HCT116 (cell line): ENCODE measurements at regions not wholly inside any gene's neighbourhood (a gene's known extent, or its start where the extent isn't known, plus 50 kb on each side); places are given as distances from the start of the nearest gene placed in this dataset.

Experiments
- ATAC-seq: fragments of 200-7000 bp; cut with Tn5 transposase; 2 replicates; pipeline ENCODE4 v1.9.1; 2020; ENCODE audit warnings: mild to moderate bottlenecking, moderate library complexity
- BruUV-seq: library from RNA; stranded (reverse); fragments of 400-500 nt; replicated peaks from 2 replicates; lab custom pipeline; 2021; lab: Mats Ljungman, UMichigan
- CTCF ChIA-PET: fragments of 300-600 bp; sonication (Branson Sonifier 250); formaldehyde crosslinking; loops from one replicate; lab custom pipeline; 2021; ENCODE audit warnings: antibody characterized with exemption; lab: Charles Lee
- POLR2A ChIA-PET: fragments of 300-600, 350-600 bp; sonication (Branson Sonifier 250); formaldehyde crosslinking; loops from one replicate; lab custom pipeline; 2021; ENCODE audit warnings: antibody characterized with exemption; lab: Charles Lee
- RAD21 ChIA-PET, 2 experiments: fragments of 300-600 bp; sonication (Branson Sonifier 250); formaldehyde crosslinking; loops; one replicate each; lab custom pipeline; 2023; ENCODE audit warnings: low total read pairs in 2 of 2; ENCODE audit not compliant: uncharacterized antibody in 2 of 2, unreplicated experiment in 2 of 2, low non-redundant PET in 1 of 2; lab: Charles Lee
- DNase-seq: peaks from one replicate; pipeline ENCODE4 v3.0.0-alpha.2; 2010; ENCODE audit warnings: low read depth, low spot score
- H2AFZ ChIP-seq: fragments of 200-600 bp; shearing (Covaris generic), sonication (generic); 2 replicates; pipeline ENCODE4 v1.6.1; 2017; ENCODE audit warnings: low read depth, mixed run types, mixed read lengths, antibody characterized with exemption, low read length; ENCODE audit not compliant: poor library complexity, severe bottlenecking
- H3K27ac ChIP-seq: 2 replicates; pipeline ENCODE4 v1.5.1; 2012; ENCODE audit warnings: low read depth, low read length
- H3K27me3 ChIP-seq: fragments of 200-600 bp; sonication (generic); 2 replicates; pipeline ENCODE4 v1.6.1; 2016; ENCODE audit warnings: mixed run types, low read length, mixed read lengths; ENCODE audit not compliant: insufficient read depth
- H3K36me3 ChIP-seq, 2 experiments: fragments of 200-500 bp in 1 of 2; fragments of 200-600 bp in 1 of 2; sonication (Bioruptor generic) in 1 of 2; sonication (generic) in 1 of 2; 2 replicates each; pipeline versions ENCODE4 v1.5.1 to v1.6.1; 2014 to 2016; ENCODE audit warnings: low read length in 2 of 2, inconsistent platforms in 1 of 2, mixed read lengths in 1 of 2, mixed run types in 1 of 2; ENCODE audit not compliant: insufficient read depth in 2 of 2, control insufficient read depth in 1 of 2
- H3K4me1 ChIP-seq, 2 experiments: fragments of 200-600 bp in 1 of 2; sonication (generic) in 1 of 2; 2 replicates each; pipeline versions ENCODE4 v1.5.1 to v1.6.1; 2012 to 2017; ENCODE audit warnings: low read length in 2 of 2, inconsistent platforms in 1 of 2, mild to moderate bottlenecking in 1 of 2, mixed read lengths in 1 of 2, mixed run types in 1 of 2, moderate library complexity in 1 of 2; ENCODE audit not compliant: insufficient read depth in 2 of 2, control insufficient read depth in 1 of 2
- H3K4me2 ChIP-seq: fragments of 200-600 bp; sonication (generic); 2 replicates; pipeline ENCODE4 v1.6.1; 2017; ENCODE audit warnings: mixed run types, low read length, mixed read lengths
- H3K4me3 ChIP-seq, 2 experiments: fragments of 200-600 bp in 1 of 2; sonication (generic) in 1 of 2; replicated peaks in 1 of 2; 2 replicates each; pipeline ENCODE4 v1.5.1; 2011 to 2016; ENCODE audit warnings: low read length in 2 of 2, control low read depth in 1 of 2, low read depth in 1 of 2, mild to moderate bottlenecking in 1 of 2, mixed read lengths in 1 of 2, mixed run types in 1 of 2
- H3K79me2 ChIP-seq: fragments of 200-600 bp; sonication (generic); 2 replicates; pipeline ENCODE4 v1.6.1; 2017; ENCODE audit warnings: mild to moderate bottlenecking, mixed run types, low read length, moderate library complexity, mixed read lengths; ENCODE audit not compliant: insufficient read depth
- H3K9ac ChIP-seq: fragments of 200-600 bp; sonication (generic); 2 replicates; pipeline ENCODE4 v1.6.1; 2016; ENCODE audit warnings: low read length, mixed read lengths
- H3K9me2 ChIP-seq: fragments of 200-600 bp; sonication (generic), shearing (Covaris generic); 2 replicates; pipeline ENCODE4 v1.6.1; 2017; ENCODE audit warnings: mixed run types, mild to moderate bottlenecking, moderate library complexity; ENCODE audit not compliant: insufficient read depth
- H3K9me3 ChIP-seq, 2 experiments: fragments of 200-500 bp in 1 of 2; fragments of 200-600 bp in 1 of 2; sonication (Bioruptor generic) in 1 of 2; sonication (generic) in 1 of 2; 2 replicates each; pipeline ENCODE4 v1.6.1; 2014 to 2017; ENCODE audit warnings: low read length in 2 of 2, mixed read lengths in 2 of 2, inconsistent platforms in 1 of 2, low read depth in 1 of 2, mild to moderate bottlenecking in 1 of 2, mixed run types in 1 of 2, moderate library complexity in 1 of 2; ENCODE audit not compliant: control insufficient read depth in 1 of 2, insufficient read depth in 1 of 2
- H4K20me1 ChIP-seq: fragments of 200-600 bp; sonication (generic), shearing (Covaris generic); 2 replicates; pipeline ENCODE4 v1.6.1; 2017; ENCODE audit warnings: mixed run types, mild to moderate bottlenecking, moderate library complexity; ENCODE audit not compliant: insufficient read depth
- CBX3 ChIP-seq: IDR thresholded peaks from 2 replicates; pipeline ENCODE4 v1.6.1; 2012; ENCODE audit warnings: low read depth
- EGR1 ChIP-seq: IDR thresholded peaks from 2 replicates; pipeline ENCODE4 v1.6.1; 2012; ENCODE audit warnings: low read depth
- EZH2phosphoT487 ChIP-seq: fragments of 200-600 bp; IDR thresholded peaks from 2 replicates; pipeline ENCODE4 v1.6.1; 2018; ENCODE audit warnings: antibody characterized with exemption, borderline replicate concordance
- POLR2A ChIP-seq: IDR thresholded peaks from 2 replicates; pipeline ENCODE4 v1.7.0; 2011; ENCODE audit warnings: borderline replicate concordance; ENCODE audit not compliant: insufficient read depth, insufficient read length; ENCODE audit errors: extremely low read depth
- POLR2AphosphoS5 ChIP-seq: IDR thresholded peaks from 2 replicates; pipeline ENCODE4 v1.6.1; 2011; ENCODE audit warnings: mild to moderate bottlenecking, low read depth, low read length, moderate library complexity
- SRF ChIP-seq: IDR thresholded peaks from 2 replicates; pipeline ENCODE4 v1.6.1; 2012; ENCODE audit warnings: low read depth
- ZFX ChIP-seq: fragments of 450-650 bp; IDR thresholded peaks from 2 replicates; pipeline ENCODE4 v1.6.1; 2017
- ZNF274 ChIP-seq: fragments of 200-500 bp; sonication (Bioruptor generic); IDR thresholded peaks from 2 replicates; pipeline ENCODE4 v1.6.1; 2014; ENCODE audit warnings: mild to moderate bottlenecking, low read depth, low read length, inconsistent platforms
- intact Hi-C: fragments of 100-400 bp; cut with micrococcal nuclease; formaldehyde crosslinking; loops from 2 replicates; pipeline ENCODE4 v1.10.0; 2022
- TF ChIP-seq, protein P1 (sequence below): IDR thresholded peaks from 2 replicates; pipeline ENCODE4 v1.6.1; 2011; ENCODE audit warnings: mild to moderate bottlenecking, low read length, moderate library complexity; ENCODE audit not compliant: insufficient replicate concordance; ENCODE audit errors: extremely low read depth
- TF ChIP-seq, protein P2 (sequence below): IDR thresholded peaks from 2 replicates; pipeline ENCODE4 v1.6.1; 2012
- TF ChIP-seq, protein P3 (sequence below), 3 experiments: fragments of 200-600 bp in 1 of 3; sonication (generic) in 1 of 3; IDR thresholded peaks in 2 of 3; conservative IDR thresholded peaks in 1 of 3; 2 replicates each; pipeline ENCODE4 v1.5.1; 2012 to 2017; ENCODE audit warnings: low read depth in 2 of 3, low read length in 2 of 3, antibody characterized with exemption in 1 of 3, borderline replicate concordance in 1 of 3, control low read depth in 1 of 3, mild to moderate bottlenecking in 1 of 3, mixed read lengths in 1 of 3, mixed run types in 1 of 3, moderate library complexity in 1 of 3; ENCODE audit not compliant: insufficient read depth in 1 of 3
- TF ChIP-seq, protein P4 (sequence below): IDR thresholded peaks from 2 replicates; pipeline ENCODE4 v1.6.1; 2012; ENCODE audit warnings: low read depth
- TF ChIP-seq, protein P5 (sequence below): IDR thresholded peaks from 2 replicates; pipeline ENCODE4 v1.6.1; 2012

DNA sequence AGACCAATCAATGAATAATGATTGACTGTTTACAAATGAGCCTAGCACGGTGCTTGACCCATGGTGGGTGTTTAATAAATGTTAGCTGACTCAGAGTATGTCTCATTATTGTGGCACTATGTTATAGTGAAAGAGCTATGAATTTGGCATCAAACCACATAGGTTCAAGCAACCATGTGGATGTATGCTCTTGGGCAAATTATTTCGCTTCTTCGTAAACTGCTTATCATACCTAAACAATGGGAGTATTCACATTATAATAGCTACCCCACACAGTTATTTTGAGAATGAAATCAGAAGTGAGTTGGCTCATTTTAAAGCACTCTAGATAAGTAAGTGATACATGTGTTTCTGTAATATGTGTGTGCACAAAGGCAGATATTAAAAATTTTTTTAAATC, 118.7 kb upstream of the HSD17B12 start:
- H4K20me1 ChIP-seq = no peaks in the 10 kb centered on the region
- no peak overlapping the region for H3K4me2 ChIP-seq
- H3K9ac ChIP-seq = no peak overlapping the region
- no peaks in the 10 kb centered on the region for H3K79me2 ChIP-seq
- TF ChIP-seq, protein P1, sequence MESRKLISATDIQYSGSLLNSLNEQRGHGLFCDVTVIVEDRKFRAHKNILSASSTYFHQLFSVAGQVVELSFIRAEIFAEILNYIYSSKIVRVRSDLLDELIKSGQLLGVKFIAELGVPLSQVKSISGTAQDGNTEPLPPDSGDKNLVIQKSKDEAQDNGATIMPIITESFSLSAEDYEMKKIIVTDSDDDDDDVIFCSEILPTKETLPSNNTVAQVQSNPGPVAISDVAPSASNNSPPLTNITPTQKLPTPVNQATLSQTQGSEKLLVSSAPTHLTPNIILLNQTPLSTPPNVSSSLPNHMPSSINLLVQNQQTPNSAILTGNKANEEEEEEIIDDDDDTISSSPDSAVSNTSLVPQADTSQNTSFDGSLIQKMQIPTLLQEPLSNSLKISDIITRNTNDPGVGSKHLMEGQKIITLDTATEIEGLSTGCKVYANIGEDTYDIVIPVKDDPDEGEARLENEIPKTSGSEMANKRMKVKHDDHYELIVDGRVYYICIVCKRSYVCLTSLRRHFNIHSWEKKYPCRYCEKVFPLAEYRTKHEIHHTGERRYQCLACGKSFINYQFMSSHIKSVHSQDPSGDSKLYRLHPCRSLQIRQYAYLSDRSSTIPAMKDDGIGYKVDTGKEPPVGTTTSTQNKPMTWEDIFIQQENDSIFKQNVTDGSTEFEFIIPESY = no peak
- TF ChIP-seq, protein P2, sequence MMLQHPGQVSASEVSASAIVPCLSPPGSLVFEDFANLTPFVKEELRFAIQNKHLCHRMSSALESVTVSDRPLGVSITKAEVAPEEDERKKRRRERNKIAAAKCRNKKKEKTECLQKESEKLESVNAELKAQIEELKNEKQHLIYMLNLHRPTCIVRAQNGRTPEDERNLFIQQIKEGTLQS = no peak
- TF ChIP-seq, protein P3, sequence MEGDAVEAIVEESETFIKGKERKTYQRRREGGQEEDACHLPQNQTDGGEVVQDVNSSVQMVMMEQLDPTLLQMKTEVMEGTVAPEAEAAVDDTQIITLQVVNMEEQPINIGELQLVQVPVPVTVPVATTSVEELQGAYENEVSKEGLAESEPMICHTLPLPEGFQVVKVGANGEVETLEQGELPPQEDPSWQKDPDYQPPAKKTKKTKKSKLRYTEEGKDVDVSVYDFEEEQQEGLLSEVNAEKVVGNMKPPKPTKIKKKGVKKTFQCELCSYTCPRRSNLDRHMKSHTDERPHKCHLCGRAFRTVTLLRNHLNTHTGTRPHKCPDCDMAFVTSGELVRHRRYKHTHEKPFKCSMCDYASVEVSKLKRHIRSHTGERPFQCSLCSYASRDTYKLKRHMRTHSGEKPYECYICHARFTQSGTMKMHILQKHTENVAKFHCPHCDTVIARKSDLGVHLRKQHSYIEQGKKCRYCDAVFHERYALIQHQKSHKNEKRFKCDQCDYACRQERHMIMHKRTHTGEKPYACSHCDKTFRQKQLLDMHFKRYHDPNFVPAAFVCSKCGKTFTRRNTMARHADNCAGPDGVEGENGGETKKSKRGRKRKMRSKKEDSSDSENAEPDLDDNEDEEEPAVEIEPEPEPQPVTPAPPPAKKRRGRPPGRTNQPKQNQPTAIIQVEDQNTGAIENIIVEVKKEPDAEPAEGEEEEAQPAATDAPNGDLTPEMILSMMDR (IDR thresholded peaks at IDR 0.05 in 2 of 3, conservative IDR thresholded peaks at IDR 0.05 in 1 of 3; ENCODE audit: borderline replicate concordance in 1 of 3, insufficient read depth in 1 of 3, low read depth in 2 of 3, low read length in 2 of 3) = no peak
- TF ChIP-seq POLR2A (no peak), POLR2AphosphoS5 (no peak), EZH2phosphoT487 (no peak), ZFX (no peak), EGR1 (no peak), CBX3 (no peak), SRF (no peak), ZNF274 (no peak)
- TF ChIP-seq, protein P4, sequence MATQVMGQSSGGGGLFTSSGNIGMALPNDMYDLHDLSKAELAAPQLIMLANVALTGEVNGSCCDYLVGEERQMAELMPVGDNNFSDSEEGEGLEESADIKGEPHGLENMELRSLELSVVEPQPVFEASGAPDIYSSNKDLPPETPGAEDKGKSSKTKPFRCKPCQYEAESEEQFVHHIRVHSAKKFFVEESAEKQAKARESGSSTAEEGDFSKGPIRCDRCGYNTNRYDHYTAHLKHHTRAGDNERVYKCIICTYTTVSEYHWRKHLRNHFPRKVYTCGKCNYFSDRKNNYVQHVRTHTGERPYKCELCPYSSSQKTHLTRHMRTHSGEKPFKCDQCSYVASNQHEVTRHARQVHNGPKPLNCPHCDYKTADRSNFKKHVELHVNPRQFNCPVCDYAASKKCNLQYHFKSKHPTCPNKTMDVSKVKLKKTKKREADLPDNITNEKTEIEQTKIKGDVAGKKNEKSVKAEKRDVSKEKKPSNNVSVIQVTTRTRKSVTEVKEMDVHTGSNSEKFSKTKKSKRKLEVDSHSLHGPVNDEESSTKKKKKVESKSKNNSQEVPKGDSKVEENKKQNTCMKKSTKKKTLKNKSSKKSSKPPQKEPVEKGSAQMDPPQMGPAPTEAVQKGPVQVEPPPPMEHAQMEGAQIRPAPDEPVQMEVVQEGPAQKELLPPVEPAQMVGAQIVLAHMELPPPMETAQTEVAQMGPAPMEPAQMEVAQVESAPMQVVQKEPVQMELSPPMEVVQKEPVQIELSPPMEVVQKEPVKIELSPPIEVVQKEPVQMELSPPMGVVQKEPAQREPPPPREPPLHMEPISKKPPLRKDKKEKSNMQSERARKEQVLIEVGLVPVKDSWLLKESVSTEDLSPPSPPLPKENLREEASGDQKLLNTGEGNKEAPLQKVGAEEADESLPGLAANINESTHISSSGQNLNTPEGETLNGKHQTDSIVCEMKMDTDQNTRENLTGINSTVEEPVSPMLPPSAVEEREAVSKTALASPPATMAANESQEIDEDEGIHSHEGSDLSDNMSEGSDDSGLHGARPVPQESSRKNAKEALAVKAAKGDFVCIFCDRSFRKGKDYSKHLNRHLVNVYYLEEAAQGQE = no peak
- TF ChIP-seq, protein P5, sequence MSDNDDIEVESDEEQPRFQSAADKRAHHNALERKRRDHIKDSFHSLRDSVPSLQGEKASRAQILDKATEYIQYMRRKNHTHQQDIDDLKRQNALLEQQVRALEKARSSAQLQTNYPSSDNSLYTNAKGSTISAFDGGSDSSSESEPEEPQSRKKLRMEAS = no peak
- H3K4me3 ChIP-seq = no peak overlapping the region
- H3K36me3 ChIP-seq = no peaks in the 10 kb centered on the region
- RAD21 ChIA-PET = no interaction called here
- intact Hi-C loops = no loop called here
- no peaks in the 10 kb centered on the region for H3K9me3 ChIP-seq
- H2AFZ ChIP-seq = no peak overlapping the region
- ATAC-seq (no peak), DNase-seq (no peak)
- CTCF ChIA-PET = interaction anchor here (1.4 kb wide), 1 partner anchor 12 kb away, joined by 3 read pairs; no protein-coding TSS in a partner anchor
- no peaks in the 10 kb centered on the region for H3K4me1 ChIP-seq
- no peaks in the 10 kb centered on the region for H3K9me2 ChIP-seq
- no TSS peak for BruUV-seq
- H3K27ac ChIP-seq = no peak overlapping the region
- POLR2A ChIA-PET = no interaction called here
- peaks cover 74% of the 10 kb centered on the region for H3K27me3 ChIP-seq
